ENCODE measurements at regions not wholly inside any gene's neighbourhood (a gene's known extent, or its start where the extent isn't known, plus 50 kb on each side); places are given as distances from the start of the nearest gene placed in this dataset.
"Not testable (repeated sequence)": the region's sequence is repeated elsewhere in the genome, so short reads cannot be mapped to it uniquely, and the experiment has no call there.

DNA sequence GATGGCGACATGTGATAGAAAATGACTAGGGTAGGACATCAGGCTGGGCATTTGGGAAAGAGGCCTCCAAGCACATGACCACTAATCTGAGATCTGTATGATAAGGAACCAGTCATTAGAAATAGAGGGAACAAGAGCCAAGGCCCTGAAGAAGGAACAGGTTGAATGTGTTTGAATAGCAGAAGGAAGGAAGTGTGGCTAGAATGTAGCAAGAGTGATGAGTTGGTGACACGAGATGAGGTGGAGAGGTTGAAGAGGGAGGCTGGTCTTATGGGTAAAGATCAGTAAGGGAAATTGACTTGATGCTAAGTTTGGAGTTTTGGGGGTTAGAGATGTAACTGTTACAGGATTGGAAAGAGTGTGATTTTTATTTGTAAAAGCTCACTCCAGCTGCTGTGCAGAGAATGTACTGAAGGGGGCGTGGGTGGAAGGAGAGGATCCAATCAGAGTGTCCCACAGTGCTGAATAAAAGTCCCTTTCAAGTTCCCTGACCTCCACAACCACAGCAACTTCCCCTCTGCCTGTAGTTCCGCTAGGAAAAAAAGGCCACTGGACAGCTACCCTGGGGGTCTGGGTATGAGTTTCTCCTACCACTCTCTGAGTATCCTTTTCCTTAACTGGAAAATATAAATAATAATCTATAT lies 295.0 kb downstream of the OMA1 start:
- no peak for DNase-seq (ENCODE audit: low spot score)

DNA sequence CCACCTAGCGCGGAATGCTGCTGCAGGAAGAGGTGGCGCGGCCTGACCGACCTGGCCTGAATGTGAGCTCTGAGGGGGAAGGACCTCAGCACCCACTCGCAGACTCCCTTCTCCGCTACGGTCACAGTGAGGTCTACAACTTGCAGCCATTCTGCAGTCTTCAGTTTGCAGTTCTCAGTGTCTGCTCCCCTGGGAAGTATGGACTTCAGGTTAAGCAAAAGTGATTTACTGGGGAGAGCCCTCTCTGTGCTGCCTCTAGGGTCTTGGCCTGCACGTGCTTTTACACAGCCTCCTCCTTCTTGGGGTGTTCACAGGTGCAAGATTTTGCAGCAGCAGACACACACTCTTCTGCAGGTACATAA lies 296.0 kb downstream of the OMA1 start:
- no peak for DNase-seq (ENCODE audit: low spot score)

DNA sequence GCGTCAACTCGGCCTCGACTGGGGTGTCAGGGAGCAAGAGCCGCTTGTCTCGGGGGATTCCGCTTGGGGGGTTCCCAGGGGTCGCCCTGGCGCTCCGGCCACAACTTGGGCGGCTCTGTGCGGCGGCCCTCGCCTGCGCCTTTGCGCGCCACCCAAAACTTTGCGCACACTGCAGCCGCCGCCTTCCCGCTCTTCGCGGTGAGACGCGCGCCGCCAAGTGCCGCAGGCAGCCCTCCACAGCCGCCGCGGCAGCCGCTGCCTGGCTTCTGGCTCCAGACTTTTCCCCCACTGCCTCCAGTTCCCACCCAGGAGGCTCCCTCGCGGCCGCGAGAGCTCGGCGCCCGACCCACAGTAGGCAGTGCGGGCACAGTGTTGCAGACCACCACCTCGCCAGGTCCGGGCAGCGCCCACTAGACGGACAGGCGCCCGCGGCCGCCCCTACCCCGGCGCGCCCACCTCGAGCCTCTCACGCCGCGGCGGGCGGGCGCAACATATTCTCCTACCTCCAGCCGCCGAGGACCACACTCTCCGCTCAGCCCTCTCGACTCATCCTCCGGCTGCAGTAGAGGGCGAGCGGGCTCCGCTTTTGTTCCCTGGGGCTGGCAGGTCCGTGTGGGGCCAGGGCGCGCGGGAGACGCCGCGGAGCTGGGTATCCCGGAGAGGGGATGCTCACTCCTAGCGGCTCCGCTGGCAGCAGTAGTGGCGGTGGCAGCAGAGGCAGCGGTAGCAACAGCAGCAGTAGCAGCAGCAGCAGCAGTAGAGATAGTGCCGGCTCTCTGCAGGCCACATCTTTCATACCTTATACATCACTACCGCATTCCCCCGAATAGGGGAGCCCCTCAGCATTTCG lies 296.6 kb downstream of the OMA1 start:
- DNase-seq (ENCODE audit: low spot score): no peak

DNA sequence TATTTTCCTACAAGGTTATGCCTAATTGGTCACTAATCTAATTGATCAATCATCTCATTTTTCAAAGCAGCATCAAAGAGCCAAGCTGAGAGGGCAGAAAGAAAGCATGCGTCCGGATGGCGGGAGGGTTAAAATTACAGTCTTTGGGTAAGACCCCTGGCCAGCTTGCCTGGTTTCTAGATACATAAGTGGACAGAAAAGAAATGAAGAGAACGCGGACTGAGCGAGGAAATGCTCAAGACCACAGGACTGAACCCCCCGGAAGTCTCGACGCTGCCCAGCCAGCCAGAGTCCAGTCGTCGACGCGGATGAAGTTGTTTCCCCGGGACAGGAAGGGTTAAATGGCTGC lies 297.2 kb downstream of the OMA1 start:
- DNase-seq (ENCODE audit: low spot score): no peak

DNA sequence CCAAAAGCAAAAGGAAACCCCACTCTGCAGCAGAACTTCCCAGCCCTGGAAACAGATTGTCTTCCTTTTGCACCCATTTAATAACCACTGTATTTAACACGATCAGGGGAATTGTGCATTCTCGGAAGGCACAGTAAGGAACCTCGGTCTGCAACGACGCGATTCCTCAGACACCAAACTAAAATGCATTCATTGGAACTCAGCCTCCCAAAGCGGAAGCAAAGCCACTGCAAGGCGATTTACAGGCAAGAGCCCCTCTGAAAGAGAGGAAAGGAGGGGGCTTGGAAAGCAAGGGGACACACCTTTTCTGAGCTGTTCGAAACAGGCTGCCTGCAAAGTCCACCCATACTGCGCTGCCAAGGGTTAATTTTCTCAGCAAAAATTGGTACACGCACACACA lies 297.7 kb downstream of the OMA1 start:
- no peak for DNase-seq (ENCODE audit: low spot score)

DNA sequence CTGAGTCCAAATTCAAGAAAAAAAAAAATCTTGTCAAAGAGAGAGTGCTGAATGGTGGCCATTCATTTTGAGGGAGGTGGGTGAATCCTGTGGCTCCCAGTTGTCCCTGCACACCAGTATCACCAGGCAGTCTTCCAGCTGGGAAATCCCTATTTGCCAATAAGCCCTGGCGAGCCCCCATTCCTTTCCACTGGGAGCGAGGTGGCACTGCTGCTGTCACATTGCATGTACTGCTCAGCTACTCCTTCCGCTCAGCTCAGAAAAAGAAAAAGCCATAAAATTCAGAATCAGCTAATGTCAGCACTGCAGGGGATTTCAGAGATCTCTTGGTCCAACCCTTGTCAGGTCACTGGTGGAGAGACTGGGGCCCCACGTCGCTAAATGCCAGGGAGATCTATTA lies 298.5 kb downstream of the OMA1 start:
- no peak for DNase-seq (ENCODE audit: low spot score)

DNA sequence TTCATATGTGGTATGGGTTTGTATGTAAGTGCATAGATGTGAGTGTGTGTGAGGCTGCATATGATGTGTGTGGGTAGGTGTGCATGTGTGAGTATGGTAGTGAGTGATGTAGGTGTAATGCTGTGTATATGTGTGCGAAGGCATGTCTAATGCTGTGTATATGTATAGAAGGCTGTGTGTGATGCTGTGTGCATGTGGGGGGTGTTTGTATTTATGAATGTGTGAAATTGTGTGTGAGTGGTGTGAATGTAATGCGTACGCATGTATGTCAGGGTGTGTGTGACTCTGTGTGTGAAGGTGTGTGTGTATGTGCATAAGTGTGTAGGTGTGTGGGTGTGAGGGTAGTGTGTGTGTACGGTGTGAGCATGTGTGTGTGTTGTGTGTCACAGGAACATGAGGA lies 300.0 kb downstream of the OMA1 start:
- no peak for DNase-seq (ENCODE audit: low spot score)

DNA sequence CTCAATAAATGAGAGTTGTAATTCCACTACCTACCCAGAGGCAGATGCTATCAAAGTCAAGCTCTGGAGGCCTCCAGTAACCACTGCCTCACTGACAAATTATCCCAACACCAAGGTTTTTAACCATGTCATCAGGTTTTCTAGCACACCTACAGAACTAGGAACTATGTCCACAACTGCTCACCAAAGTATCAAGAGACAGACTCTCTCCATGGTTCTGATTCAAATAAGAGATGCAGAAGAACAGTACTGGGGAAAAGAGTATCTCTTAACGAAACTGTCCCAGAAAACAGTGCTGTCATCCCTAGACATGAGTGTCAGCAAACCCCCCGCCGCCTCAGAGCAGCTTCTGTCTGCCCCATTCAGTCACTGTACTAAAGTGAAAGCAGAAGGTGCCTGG lies 301.7 kb downstream of the OMA1 start:
- no peak for DNase-seq (ENCODE audit: low spot score)

DNA sequence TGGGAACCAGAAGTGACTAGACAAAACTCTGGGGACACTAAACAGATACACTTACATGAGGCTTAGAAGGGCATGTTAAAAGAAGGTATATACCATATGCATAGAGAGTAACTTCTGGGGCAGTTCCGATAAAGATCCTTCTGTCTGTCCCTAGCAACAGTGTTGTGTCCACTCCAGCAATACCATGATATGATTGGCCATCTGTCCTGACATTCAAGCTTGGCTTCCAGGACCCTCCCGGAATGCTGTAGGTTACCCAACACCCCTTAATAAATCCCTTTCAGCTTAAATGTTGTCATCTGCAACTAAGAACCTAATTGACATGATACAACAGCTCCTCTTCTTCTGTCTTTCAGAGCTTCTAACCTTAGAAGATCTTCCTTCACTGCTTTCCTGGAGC lies 307.7 kb downstream of the OMA1 start:
- no peak for DNase-seq (ENCODE audit: low spot score)

DNA sequence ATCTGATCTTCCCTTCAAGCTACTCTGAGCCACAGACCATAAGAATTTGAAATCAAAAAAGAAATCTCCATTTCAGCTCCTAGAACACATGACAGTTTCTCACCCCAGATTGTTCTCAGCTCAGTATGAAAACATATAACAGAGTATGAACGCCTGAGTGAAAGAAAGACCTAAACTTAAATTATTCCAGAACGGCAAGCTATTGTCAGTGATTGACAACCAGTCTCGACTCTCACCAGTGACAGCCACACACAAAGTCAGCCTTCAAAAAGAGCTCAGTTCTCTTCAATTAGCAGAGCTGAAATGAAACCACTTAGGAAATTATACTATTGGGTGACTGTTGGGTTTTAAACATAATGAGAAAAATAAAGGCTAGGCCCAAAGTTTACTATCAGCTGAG lies 312.8 kb downstream of the OMA1 start:
- DNase-seq (ENCODE audit: low spot score): no peak

DNA sequence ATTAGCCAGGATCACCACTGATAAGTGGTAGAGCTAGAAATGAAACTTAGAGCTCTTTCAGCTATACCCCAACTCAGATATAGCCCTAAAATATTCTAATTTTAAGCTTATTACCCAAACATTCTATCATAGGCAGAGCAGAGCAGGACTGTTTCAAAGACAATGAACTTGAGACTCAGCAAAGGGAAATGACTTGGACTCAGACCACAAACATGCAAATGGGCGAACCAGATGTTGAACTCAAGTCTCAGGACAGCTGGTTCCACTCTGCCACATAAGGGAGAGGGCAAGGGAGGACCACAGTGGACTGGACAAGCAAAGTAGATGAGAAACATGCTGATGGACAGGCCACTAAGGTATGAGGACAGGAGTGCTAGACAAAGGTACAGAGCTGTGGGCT lies 315.3 kb downstream of the OMA1 start:
- no peak for DNase-seq (ENCODE audit: low spot score)

DNA sequence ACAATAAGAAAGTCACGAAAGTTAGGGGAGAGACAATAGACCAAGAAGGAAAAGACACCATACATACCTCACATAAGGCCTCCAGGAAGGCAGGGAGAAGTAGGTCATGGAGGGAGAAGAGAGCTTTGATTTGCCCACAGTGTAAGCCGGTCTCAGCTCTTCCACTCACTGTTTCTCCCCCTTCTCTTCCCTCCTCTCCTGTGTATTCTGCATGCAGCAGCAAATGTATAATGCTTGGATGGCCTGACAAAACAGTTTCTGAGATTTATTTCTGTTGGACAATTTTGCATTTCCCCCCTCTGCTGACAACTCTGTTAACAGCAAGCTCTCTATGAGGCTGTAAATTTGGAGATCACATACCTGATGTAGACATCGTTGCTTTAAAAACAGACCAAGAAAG lies 318.9 kb downstream of the OMA1 start:
- no peak for DNase-seq (ENCODE audit: low spot score)

DNA sequence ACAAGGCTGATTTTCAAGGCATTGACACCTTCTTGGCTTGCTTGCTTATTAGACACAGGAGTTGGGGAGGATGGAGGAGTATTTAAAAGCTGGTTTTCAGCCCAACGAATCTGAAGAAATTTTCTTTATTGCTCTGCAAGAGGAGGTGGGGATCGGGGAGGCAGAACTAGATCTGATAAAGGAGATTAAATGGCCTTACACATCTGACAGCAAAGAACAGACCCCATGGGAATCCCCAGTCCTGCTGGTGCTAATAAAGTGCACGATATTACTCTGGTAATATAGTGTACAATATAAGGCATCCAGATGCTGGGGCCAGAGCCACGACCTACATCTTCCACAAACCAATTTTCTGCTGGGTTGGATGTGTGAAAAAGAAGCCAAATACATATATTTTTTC lies 323.0 kb downstream of the OMA1 start:
- no peak for DNase-seq (ENCODE audit: low spot score)

DNA sequence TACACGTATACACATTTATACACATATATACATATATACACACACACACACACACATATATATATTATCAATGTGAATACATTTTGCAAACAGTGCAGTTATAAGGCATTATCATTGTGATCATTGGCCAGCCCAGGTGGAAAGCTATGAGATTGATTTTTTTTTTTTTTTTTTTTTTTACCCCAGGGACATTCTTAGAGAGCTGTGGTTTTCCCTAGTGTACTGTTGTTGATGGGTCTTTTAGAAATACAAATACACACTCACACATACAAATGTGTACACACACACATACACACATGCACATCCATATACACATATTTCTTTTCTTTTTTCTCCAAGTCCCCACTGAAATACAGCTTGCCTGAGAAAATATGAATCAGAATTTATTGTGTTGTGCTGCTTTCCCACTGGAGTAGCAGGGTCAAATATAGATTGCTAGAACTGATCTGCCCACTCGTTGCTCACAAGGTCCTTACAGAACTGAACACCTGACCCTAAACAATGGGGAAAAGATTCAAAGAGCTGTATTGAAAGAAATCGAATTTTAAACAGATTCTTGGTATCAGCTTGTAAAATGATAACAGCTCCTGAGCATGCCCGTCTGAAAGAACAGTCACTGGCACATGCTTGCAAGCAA lies 325.6 kb downstream of the OMA1 start:
- DNase-seq (ENCODE audit: low spot score): no peak

DNA sequence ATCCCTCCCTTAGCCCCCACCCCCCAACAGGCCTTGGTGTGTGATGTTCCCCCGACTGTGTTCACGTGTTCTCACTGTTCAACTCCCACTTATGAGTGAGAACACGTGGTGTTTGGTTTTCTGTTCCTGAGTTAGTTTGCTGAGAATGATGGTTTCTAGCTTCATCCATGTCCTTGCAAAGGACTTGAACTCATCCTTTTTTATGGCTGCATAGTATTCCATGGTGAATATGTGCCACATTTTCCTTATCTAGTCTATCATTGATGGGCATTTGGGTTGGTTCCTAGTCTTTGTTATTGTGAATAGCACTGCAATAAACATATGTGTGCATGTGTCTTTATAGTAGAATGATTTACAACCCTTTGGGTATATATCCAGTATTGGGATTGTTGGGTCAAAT lies 330.4 kb downstream of the OMA1 start:
- DNase-seq (ENCODE audit: low spot score): not testable (repeated sequence)

DNA sequence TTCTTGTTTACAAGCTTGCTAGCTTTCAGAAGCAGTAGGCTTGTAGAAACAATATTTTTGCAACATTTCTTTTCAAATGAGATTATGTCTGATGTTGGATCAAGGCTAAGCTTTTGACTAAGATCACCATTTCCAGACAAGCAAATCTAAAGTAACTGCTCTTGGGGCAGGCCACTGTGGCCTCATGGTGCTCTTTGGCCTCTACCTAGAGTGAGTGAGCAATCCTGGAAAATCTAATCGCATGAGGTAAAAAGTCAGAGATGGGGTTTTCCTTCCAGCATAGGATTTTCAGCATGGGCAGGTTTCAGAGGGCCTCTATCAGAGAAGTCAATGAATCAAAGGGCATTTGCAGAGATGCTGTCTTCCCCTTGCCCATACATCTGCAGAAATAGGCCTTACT lies 331.9 kb downstream of the OMA1 start:
- no peak for DNase-seq (ENCODE audit: low spot score)

DNA sequence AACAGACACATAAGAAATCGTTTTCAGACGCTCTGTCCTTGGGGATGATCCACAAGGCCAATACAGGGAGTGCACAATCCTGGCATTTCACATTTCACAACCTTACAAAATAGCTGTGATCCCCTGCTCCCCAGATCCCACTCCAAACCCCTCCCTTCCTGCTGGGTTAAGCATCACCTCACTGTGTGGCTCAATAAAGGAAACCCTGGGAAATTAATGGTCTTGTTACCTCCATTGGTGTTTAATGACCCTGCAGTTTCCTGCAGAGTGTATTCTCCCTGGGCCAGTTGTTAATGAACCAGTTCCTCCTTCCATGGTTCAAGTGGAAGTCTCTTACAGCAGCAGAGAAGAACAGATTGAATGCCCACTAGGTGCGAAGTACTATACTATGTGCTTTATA lies 334.7 kb downstream of the OMA1 start:
- DNase-seq (ENCODE audit: low spot score): no peak

DNA sequence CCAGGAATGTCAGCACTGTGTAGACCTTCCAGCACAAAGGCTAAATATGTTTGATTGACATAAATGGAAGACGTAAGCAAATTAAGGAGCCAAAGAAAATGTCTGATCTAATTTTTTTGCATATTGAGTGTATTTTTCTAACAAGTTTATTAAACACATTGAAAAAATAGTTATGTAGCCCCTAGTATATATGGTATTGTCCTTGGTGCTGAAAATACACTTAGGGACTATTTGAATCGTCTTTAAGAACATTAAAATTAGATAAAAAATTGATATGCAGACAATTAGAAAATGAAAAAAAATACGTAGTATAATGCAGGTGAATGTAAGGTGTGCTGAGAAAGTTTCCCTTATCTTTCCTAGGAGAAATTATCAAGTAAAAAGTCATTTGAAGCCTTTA lies 337.0 kb downstream of the OMA1 start:
- no peak for DNase-seq (ENCODE audit: low spot score)

DNA sequence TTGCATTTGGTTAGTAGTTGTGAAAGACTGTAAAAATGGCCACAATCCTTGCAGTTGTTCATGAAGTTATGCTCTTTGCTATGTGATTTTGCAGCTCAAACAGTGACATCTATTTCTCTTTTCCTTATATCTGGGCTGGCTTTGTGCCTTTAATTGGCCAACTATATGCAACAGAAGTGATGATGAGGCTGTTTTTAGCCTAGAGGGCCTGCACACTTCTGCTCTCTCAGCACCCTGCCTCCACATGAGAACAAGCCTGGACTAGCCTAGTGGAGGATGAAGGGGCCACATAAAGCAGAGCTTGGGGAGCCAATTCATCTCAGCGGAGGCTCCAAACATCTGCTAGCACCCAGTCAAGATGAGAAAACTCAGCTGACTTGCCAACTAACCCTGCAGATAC lies 339.8 kb downstream of the OMA1 start:
- no peak for DNase-seq (ENCODE audit: low spot score)

DNA sequence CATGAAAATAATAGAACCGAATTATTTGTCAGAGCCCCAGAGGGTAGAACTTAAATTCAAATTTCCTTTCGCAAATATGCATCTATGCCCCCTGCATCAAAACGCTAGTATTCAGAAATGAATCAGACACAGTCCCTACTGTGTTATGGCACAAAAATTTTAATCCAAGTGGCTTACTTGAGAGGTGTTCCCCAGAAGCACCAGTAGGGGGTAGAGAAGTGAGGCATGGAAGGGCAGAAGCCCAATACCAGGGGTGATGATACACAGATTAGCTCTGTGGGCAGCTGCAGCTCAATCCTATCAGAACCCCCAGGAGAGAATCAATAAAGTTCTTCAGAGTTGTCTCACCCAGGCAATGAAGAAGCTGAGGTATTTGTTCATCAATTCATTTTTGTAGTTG lies 342.2 kb downstream of the OMA1 start:
- no peak for DNase-seq (ENCODE audit: low spot score)

DNA sequence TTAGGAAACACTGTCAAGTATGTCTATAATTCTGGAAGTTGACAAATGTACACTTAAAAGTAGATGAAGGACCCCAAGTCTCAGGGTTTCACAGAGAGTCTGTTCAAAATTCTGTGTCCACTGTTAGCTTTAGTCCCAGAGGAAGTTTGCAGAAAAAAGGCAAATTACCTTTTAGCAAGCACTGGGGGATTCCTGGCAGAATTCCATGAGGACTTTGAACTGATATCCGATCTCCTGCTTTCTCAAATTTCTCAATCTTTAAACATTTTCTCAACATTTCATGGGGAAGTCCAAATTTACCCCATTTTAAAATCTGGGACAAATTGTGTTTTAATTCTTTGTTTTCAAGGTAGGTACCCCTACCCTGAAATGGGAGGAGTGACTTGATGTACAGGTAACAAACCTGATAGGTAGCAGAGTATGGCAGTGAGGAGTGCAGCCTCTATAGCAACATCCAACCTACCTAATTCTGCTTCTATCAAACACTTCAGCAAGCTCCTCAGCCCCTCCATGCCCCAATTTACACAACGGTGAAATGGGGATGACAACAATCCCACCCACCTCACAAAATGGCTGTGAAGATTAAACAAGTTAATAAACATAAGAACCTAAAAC lies 344.9 kb downstream of the OMA1 start:
- no peak for DNase-seq (ENCODE audit: low spot score)

DNA sequence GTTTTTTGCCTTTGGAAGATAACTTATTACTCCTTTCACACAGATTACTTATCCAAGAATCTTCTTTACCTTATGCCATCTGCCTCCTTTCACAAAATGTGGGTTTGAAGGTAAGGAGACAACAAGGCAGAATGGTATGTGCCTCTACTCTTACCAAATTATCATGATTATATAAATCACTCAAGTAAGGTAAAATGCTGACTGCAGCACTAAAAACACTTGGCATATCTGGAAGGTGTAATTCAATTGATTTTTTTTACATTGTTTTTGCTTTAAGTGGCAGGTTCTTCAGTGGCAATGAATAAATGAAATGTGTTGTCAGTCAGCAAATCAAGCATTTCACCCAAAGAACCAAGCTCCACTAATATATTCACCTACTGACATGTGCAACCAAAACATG lies 346.1 kb downstream of the OMA1 start:
- DNase-seq (ENCODE audit: low spot score): no peak

DNA sequence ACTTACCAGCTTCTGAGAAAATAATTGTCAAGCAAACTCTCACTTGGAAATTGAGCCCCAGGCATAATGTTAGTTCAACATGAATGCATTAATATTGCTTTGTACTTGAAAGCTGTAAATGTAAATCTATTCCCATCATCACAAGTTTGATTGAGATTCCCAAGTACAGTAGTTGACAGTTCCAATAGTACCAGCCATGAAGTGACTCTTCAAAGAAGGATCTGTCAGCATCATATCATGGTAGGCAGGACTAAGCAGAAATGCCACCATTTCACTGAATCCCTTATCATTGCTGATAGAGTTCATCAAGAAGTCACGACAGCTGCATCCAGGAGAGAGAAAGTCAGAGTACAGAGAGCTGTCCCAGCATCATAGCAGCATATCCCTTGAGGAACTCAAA lies 348.7 kb downstream of the OMA1 start:
- DNase-seq (ENCODE audit: low spot score): no peak
